Nephron progenitor cell (in vitro differentiated cells): ENCODE measurements at regions not wholly inside any gene's neighbourhood (a gene's known extent, or its start where the extent isn't known, plus 50 kb on each side); places are given as distances from the start of the nearest gene placed in this dataset.

Experiments used
- DNase-seq: peaks from one replicate; pipeline ENCODE4 v3.0.0; 2021
- H3K27ac Mint-ChIP-seq: 2 replicates; pipeline ENCODE4 v1.8.0; 2021; ENCODE audit warnings: mild to moderate bottlenecking, moderate library complexity, mixed read lengths
- H3K27me3 Mint-ChIP-seq: 2 replicates; pipeline ENCODE4 v1.8.0; 2021; ENCODE audit warnings: mild to moderate bottlenecking, low read depth, mixed read lengths; ENCODE audit not compliant: poor library complexity
- H3K36me3 Mint-ChIP-seq: 2 replicates; pipeline ENCODE4 v1.8.0; 2021; ENCODE audit warnings: low read depth, mixed read lengths
- H3K4me1 Mint-ChIP-seq: 2 replicates; pipeline ENCODE4 v1.8.0; 2021; ENCODE audit warnings: mixed read lengths
- H3K4me3 Mint-ChIP-seq: 2 replicates; pipeline ENCODE4 v1.8.0; 2021; ENCODE audit warnings: mild to moderate bottlenecking, moderate library complexity, mixed read lengths
- H3K9me3 Mint-ChIP-seq: 2 replicates; pipeline ENCODE4 v1.8.0; 2021; ENCODE audit warnings: mild to moderate bottlenecking, moderate library complexity, mixed read lengths
- CTCF ChIP-seq: fragments of 200-600 bp; sonication (generic); IDR thresholded peaks from 2 replicates; pipeline ENCODE4 v1.5.0; 2021; ENCODE audit warnings: antibody characterized with exemption

- H3K27ac Mint-ChIP-seq: no peak overlapping the region
- TF ChIP-seq CTCF: no peak
- H3K4me1 Mint-ChIP-seq: no peaks in the 10 kb centered on the region
- H3K9me3 Mint-ChIP-seq: no peaks in the 10 kb centered on the region
- DNase-seq: no peak
- H3K27me3 Mint-ChIP-seq: peaks cover 4% of the 10 kb centered on the region
- H3K36me3 Mint-ChIP-seq: no peaks in the 10 kb centered on the region
- H3K4me3 Mint-ChIP-seq: no peak overlapping the region
These were observed 71.3 kb upstream of the ENOX2 start for GRCh38 chrX:130974323-130974722.

GRCh38 chrX:130975947-130976346 is 72.9 kb upstream of the ENOX2 start:
- peak; percentile 73 for TF ChIP-seq CTCF
- H3K36me3 Mint-ChIP-seq: no peaks in the 10 kb centered on the region
- no peaks in the 10 kb centered on the region for H3K9me3 Mint-ChIP-seq
- H3K4me1 Mint-ChIP-seq: no peaks in the 10 kb centered on the region
- DNase-seq: peak; percentile 64
- no peak overlapping the region for H3K27ac Mint-ChIP-seq
- H3K4me3 Mint-ChIP-seq: no peak overlapping the region
- peaks cover 8% of the 10 kb centered on the region for H3K27me3 Mint-ChIP-seq

GRCh38 chrX:130981836-130982235 is 76.3 kb upstream of the ARHGAP36 start:
- no peak for DNase-seq
- Mint-ChIP-seq H3K27ac (no peak overlapping the region), H3K36me3 (no peaks in the 10 kb centered on the region), H3K9me3 (no peaks in the 10 kb centered on the region), H3K4me1 (peaks cover 16% of the 10 kb centered on the region), H3K4me3 (no peak overlapping the region), H3K27me3 (peaks cover 14% of the 10 kb centered on the region)
- TF ChIP-seq CTCF: no peak

GRCh38 chrX:130984782-130985181 is 73.4 kb upstream of the ARHGAP36 start:
- TF ChIP-seq CTCF: no peak
- Mint-ChIP-seq H3K4me1 (peaks cover 22% of the 10 kb centered on the region), H3K27me3 (peaks cover 10% of the 10 kb centered on the region), H3K27ac (peak overlapping the region; percentile 96), H3K4me3 (no peak overlapping the region), H3K9me3 (no peaks in the 10 kb centered on the region), H3K36me3 (no peaks in the 10 kb centered on the region)
- peak; percentile 16 for DNase-seq

- no peak overlapping the region for H3K27ac Mint-ChIP-seq
- H3K9me3 Mint-ChIP-seq: no peaks in the 10 kb centered on the region
- peaks cover 22% of the 10 kb centered on the region for H3K4me1 Mint-ChIP-seq
- DNase-seq: no peak
- TF ChIP-seq CTCF: no peak
- H3K36me3 Mint-ChIP-seq: no peaks in the 10 kb centered on the region
- peaks cover 9% of the 10 kb centered on the region for H3K27me3 Mint-ChIP-seq
- no peak overlapping the region for H3K4me3 Mint-ChIP-seq
These were observed 70.9 kb upstream of the ARHGAP36 start for GRCh38 chrX:130987241-130987640.

GRCh38 chrX:130990723-130991122 is 67.4 kb upstream of the ARHGAP36 start:
- no peak for TF ChIP-seq CTCF
- Mint-ChIP-seq H3K4me1 (peaks cover 6% of the 10 kb centered on the region), H3K4me3 (no peak overlapping the region), H3K9me3 (no peaks in the 10 kb centered on the region), H3K36me3 (no peaks in the 10 kb centered on the region), H3K27me3 (peaks cover 19% of the 10 kb centered on the region), H3K27ac (no peak overlapping the region)
- no peak for DNase-seq
